ENCODE measurements at regions not wholly inside any gene's neighbourhood (a gene's known extent, or its start where the extent isn't known, plus 50 kb on each side); places are given as distances from the start of the nearest gene placed in this dataset.
A peak's percentile ranks its signal among the peaks of the same experiment; 100 is the strongest.

DNA sequence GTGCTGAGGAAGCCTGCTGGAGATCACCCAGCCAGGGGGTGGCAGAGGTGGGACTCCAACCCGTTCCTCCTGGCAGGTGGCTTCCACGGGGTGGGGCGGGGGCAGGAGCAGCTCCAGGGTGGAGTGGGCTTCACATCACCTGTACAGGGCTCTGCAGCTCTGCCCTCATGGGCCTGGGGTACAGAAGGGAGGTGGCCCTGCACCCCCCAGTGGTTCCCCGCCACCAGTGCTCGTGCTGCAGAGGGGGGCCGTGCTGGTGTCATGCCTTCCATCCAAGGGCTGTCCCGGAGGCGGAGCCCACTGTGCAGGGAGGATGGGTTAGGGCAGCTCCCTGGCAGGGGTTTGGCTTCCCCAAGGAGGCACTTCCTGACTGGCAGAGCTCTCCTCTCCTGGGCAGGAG, 76.4 kb upstream of the SHISAL1 start:
- Histone ChIP-seq H3K27ac (ENCODE audit: low read depth, low read length) (no peak overlapping the region), H3K4me1 (ENCODE audit: control insufficient read depth, insufficient read depth, low read length) (peaks cover 49% of the 10 kb centered on the region), H3K36me3 (ENCODE audit: control insufficient read depth, insufficient read depth, low read length) (no peaks in the 10 kb centered on the region), H3K4me3 (ENCODE audit: low read depth, low read length) (no peak overlapping the region), H3K27me3 (ENCODE audit: control insufficient read depth, insufficient read depth, low read length) (no peaks in the 10 kb centered on the region), H3K9me3 (ENCODE audit: control insufficient read depth, insufficient read depth, low read length) (no peaks in the 10 kb centered on the region)
- WGBS (ENCODE audit: insufficient coverage): 78% methylated on average over 8 of the region's 8 CpGs
- no peak for DNase-seq (ENCODE audit: low read depth in 4 of 6, low spot score in 6 of 6)

DNA sequence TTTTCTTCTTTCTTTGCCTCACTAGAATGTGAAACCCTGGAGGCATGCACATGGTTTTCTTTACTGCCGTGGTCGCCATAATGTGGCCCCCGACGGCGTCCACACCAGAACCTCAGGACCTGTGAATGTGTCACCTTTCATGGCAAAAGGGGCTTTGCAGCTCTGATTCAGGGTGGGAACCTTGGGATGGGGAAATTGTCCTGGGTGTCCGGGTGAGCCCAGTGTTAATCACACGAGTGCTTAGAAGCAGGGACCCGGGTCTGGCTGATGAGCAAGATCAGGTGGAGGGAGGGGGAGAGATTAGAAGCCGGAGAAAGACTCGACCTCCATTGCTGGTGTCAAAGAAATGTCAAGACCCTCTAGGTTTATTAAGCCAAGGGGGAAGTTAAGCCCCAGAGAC, 74.7 kb upstream of the SHISAL1 start:
- 69% methylated on average over 10 of the region's 10 CpGs for WGBS (ENCODE audit: insufficient coverage)
- H3K9me3 ChIP-seq (ENCODE audit: control insufficient read depth, insufficient read depth, low read length): no peaks in the 10 kb centered on the region

DNA sequence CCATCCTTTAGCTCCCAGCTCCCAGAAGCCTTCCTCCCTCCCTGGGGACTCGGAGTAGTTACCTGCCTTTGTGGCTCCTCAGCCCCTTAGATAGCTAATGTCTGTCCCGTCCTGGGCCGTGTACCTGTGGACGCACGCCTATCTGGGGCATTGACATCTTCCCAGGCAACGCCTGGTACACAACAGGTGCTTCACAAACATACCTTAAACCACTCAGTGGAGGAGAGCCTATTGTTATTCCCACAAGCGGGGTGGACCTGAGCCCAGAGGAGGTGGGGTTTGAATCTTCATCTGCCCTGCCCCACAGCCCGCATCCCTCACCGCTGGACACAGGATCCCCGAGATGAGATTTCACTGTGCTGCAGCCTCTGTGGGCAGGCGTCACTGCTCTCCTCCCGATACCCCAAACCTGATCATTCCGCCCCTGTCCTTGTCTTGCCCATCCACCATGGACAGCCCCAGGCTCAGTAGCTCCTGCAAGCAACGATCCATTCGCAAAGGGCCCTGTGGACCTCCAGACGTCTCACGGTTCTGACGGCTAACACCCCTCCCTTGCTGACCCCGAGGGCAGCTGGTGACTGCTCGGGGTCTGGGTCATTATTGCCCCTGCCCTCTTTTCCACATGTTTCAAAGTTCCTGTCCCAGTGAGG, 73.8 kb upstream of the SHISAL1 start:
- Histone ChIP-seq H3K9me3 (ENCODE audit: control insufficient read depth, insufficient read depth, low read length) (no peaks in the 10 kb centered on the region), H3K27me3 (ENCODE audit: control insufficient read depth, insufficient read depth, low read length) (peaks cover 13% of the 10 kb centered on the region), H3K4me3 (ENCODE audit: low read depth, low read length) (no peak overlapping the region), H3K36me3 (ENCODE audit: control insufficient read depth, insufficient read depth, low read length) (no peaks in the 10 kb centered on the region), H3K27ac (ENCODE audit: low read depth, low read length) (no peak overlapping the region), H3K4me1 (ENCODE audit: control insufficient read depth, insufficient read depth, low read length) (peaks cover 72% of the 10 kb centered on the region)
- DNase-seq (ENCODE audit: low read depth in 4 of 6, low spot score in 6 of 6): no peak
- 86% methylated on average over 18 of the region's 20 CpGs for WGBS (ENCODE audit: insufficient coverage)

More for the DNA sequence above, 74.7 kb upstream of the SHISAL1 start:
- Histone ChIP-seq H3K36me3 (ENCODE audit: control insufficient read depth, insufficient read depth, low read length) (no peaks in the 10 kb centered on the region), H3K4me3 (ENCODE audit: low read depth, low read length) (no peak overlapping the region), H3K27me3 (ENCODE audit: control insufficient read depth, insufficient read depth, low read length) (peaks cover 13% of the 10 kb centered on the region), H3K27ac (ENCODE audit: low read depth, low read length) (no peak overlapping the region), H3K4me1 (ENCODE audit: control insufficient read depth, insufficient read depth, low read length) (peaks cover 66% of the 10 kb centered on the region)
- DNase-seq (ENCODE audit: low read depth in 4 of 6, low spot score in 6 of 6): no peak

DNA sequence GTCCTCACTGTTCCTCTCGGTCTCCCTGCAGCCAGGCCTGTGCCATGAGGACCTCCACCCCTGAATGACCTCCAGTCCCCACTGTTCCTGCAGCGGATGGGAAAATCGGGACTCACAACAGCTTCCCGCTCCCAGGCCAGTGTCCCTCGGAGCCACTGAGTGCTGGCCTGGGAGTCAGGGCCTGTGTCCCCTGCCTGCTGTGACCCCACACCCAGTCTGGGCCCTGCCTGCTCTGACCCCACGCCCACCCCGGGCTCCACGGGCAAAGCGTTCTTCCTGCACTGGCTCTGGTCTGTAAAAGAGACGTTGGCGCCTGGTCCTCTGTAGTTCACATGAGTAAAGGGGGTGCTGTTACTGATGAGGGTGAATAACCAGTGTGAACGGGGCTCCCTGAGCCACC, 73.0 kb upstream of the SHISAL1 start:
- Histone ChIP-seq H3K27me3 (ENCODE audit: control insufficient read depth, insufficient read depth, low read length) (peaks cover 13% of the 10 kb centered on the region), H3K4me3 (ENCODE audit: low read depth, low read length) (no peak overlapping the region), H3K4me1 (ENCODE audit: control insufficient read depth, insufficient read depth, low read length) (peaks cover 72% of the 10 kb centered on the region), H3K36me3 (ENCODE audit: control insufficient read depth, insufficient read depth, low read length) (no peaks in the 10 kb centered on the region), H3K9me3 (ENCODE audit: control insufficient read depth, insufficient read depth, low read length) (no peaks in the 10 kb centered on the region), H3K27ac (ENCODE audit: low read depth, low read length) (no peak overlapping the region)
- 96% methylated on average over 9 of the region's 12 CpGs for WGBS (ENCODE audit: insufficient coverage)
- no peak for DNase-seq (ENCODE audit: low read depth in 4 of 6, low spot score in 6 of 6)

DNA sequence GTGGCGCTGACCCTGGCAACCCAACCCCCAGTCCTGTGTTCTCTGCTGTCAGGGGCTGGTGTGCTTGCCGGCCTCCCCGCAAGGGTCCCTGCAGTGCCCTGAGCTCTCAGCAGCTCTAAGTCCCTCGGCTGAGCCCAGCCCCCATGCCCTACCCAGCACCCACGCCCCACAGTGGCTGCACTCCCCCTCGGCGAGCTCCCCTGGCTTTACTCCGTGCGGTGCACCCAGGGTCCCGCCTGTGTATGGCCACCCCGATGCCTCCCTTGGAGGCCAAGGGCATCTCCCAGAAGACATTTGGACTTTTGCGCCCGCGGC, 72.5 kb upstream of the SHISAL1 start:
- Histone ChIP-seq H3K4me3 (ENCODE audit: low read depth, low read length) (no peak overlapping the region), H3K36me3 (ENCODE audit: control insufficient read depth, insufficient read depth, low read length) (no peaks in the 10 kb centered on the region), H3K27ac (ENCODE audit: low read depth, low read length) (no peak overlapping the region), H3K4me1 (ENCODE audit: control insufficient read depth, insufficient read depth, low read length) (peaks cover 72% of the 10 kb centered on the region), H3K27me3 (ENCODE audit: control insufficient read depth, insufficient read depth, low read length) (peaks cover 13% of the 10 kb centered on the region), H3K9me3 (ENCODE audit: control insufficient read depth, insufficient read depth, low read length) (no peaks in the 10 kb centered on the region)
- WGBS (ENCODE audit: insufficient coverage): 77% methylated on average over 9 of the region's 14 CpGs
- DNase-seq (ENCODE audit: low read depth in 4 of 6, low spot score in 6 of 6): no peak

DNA sequence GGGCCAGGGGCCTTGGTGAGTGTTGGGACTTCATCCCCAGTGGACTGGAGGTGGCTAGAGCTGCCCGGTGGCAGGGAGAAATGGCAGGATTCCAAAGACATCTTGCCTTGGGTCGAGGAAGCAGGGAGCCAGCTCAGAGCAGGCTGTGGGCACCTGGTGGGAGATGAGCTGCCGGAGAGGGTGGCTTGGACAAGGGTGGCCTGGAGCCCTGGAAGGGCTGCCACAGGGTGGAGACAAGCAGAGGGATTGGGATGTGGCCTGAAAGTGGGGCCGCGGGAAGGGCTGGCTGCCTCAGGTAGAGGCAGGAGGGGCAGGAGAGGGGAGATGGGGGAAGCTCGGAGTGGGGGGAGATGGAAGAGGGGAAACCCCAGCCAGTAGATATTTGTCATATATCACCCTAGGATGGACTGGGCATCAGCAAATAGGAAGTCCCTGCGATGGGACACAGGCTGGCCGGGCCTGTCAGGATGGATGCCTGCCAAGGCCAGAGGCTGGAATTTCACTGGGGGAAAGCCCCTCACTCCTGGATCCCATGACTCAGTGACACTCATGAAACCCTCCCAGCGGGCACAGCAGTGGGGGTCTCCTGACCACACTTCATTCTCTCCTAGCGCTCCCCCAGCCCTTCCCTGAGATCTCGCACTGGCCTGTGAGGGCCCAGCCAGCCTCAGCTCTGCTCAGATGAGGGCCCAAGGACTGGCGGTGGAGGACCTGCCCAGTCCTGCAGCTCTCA, 72.0 kb upstream of the SHISAL1 start:
- 76% methylated on average over 12 of the region's 12 CpGs for WGBS (ENCODE audit: insufficient coverage)
- Histone ChIP-seq H3K27me3 (ENCODE audit: control insufficient read depth, insufficient read depth, low read length) (peaks cover 13% of the 10 kb centered on the region), H3K27ac (ENCODE audit: low read depth, low read length) (no peak overlapping the region), H3K9me3 (ENCODE audit: control insufficient read depth, insufficient read depth, low read length) (no peaks in the 10 kb centered on the region), H3K36me3 (ENCODE audit: control insufficient read depth, insufficient read depth, low read length) (no peaks in the 10 kb centered on the region), H3K4me1 (ENCODE audit: control insufficient read depth, insufficient read depth, low read length) (peaks cover 75% of the 10 kb centered on the region), H3K4me3 (ENCODE audit: low read depth, low read length) (no peak overlapping the region)
- no peak for DNase-seq (ENCODE audit: low read depth in 4 of 6, low spot score in 6 of 6)

DNA sequence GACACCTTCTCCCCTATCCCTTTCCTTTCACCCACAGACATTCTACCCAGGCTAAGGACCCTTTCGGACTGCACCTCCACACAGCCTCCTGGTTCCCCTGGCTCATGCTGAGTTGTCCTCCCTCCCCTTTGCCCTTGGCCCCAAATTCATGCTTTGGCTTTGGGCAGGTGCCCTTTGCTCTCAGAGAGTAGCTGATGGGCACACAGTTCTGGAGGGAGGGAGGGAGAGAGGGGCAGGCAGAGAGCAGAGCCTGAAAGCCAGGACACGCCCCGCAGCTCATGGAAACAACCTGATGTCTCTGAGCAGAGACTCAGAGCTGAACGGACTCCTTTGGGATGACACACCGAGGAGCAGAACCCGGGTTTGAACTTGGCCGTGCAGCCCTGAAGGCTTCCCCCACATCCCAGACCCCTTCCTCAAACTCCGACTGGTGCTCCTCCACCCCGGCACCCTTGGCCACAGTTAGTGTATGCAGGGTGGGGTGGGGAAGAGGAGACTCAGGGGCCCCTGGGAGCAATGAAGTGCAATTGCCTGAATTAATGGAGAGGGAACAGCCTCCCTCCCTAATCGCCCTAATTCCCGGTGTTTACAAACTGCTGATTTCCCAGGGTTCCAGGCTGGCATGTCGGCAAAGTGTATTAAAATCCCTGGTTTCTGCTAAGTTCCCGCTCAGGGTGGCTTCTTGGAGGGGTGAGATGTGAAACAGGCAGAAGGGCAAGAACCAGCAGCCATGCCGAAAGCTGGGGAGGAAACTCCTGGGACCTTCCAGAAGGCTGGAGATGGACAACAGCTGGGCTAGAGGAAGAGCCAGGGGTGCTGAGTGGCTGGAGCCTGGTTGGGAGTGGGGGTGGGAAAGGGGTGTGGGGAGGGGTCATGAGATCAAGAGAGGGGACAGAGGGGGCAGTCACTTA, 71.2 kb upstream of the SHISAL1 start:
- no peaks in the 10 kb centered on the region for H3K9me3 ChIP-seq (ENCODE audit: control insufficient read depth, insufficient read depth, low read length)
- H3K4me1 ChIP-seq (ENCODE audit: control insufficient read depth, insufficient read depth, low read length): peaks cover 75% of the 10 kb centered on the region
- H3K27ac ChIP-seq (ENCODE audit: low read depth, low read length): no peak overlapping the region
- DNase-seq (ENCODE audit: low read depth in 4 of 6, low spot score in 6 of 6): peak in 1 of 6 donors; percentile 84
- H3K36me3 ChIP-seq (ENCODE audit: control insufficient read depth, insufficient read depth, low read length): no peaks in the 10 kb centered on the region
- no peak overlapping the region for H3K4me3 ChIP-seq (ENCODE audit: low read depth, low read length)
- WGBS (ENCODE audit: insufficient coverage): 72% methylated on average over 9 of the region's 14 CpGs
- peaks cover 13% of the 10 kb centered on the region for H3K27me3 ChIP-seq (ENCODE audit: control insufficient read depth, insufficient read depth, low read length)

DNA sequence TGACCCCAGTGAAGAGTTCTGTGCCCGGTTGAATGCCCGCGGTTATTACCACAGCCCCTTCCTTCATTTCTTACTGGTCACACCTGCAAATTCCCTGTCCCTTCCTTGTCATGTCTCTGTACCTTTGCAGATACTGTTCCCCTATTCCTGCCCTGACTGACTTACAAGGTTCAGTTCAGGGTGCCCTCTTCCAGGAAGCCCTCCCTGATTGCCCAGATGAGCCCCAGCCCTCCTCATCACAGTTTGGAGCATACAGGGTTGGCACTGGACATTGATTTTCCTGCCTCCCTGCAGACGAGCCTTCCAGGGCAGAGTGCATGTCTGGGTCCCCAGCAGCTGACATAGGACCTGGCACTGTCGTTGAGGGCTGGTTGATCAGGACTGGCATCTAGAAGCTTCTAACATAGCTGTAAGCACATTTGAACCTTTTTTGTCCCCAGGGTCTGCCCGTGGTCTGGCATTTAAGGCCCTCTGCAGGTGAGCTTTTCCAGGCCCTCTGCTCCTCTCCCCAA, 70.4 kb upstream of the SHISAL1 start:
- peaks cover 2% of the 10 kb centered on the region for H3K9me3 ChIP-seq (ENCODE audit: control insufficient read depth, insufficient read depth, low read length)
- WGBS (ENCODE audit: insufficient coverage): 65% methylated on average over 6 of the region's 6 CpGs
- H3K27ac ChIP-seq (ENCODE audit: low read depth, low read length): no peak overlapping the region
- H3K36me3 ChIP-seq (ENCODE audit: control insufficient read depth, insufficient read depth, low read length): no peaks in the 10 kb centered on the region
- peaks cover 13% of the 10 kb centered on the region for H3K27me3 ChIP-seq (ENCODE audit: control insufficient read depth, insufficient read depth, low read length)
- H3K4me1 ChIP-seq (ENCODE audit: control insufficient read depth, insufficient read depth, low read length): peaks cover 75% of the 10 kb centered on the region
- no peak for DNase-seq (ENCODE audit: low read depth in 4 of 6, low spot score in 6 of 6)
- H3K4me3 ChIP-seq (ENCODE audit: low read depth, low read length): no peak overlapping the region

DNA sequence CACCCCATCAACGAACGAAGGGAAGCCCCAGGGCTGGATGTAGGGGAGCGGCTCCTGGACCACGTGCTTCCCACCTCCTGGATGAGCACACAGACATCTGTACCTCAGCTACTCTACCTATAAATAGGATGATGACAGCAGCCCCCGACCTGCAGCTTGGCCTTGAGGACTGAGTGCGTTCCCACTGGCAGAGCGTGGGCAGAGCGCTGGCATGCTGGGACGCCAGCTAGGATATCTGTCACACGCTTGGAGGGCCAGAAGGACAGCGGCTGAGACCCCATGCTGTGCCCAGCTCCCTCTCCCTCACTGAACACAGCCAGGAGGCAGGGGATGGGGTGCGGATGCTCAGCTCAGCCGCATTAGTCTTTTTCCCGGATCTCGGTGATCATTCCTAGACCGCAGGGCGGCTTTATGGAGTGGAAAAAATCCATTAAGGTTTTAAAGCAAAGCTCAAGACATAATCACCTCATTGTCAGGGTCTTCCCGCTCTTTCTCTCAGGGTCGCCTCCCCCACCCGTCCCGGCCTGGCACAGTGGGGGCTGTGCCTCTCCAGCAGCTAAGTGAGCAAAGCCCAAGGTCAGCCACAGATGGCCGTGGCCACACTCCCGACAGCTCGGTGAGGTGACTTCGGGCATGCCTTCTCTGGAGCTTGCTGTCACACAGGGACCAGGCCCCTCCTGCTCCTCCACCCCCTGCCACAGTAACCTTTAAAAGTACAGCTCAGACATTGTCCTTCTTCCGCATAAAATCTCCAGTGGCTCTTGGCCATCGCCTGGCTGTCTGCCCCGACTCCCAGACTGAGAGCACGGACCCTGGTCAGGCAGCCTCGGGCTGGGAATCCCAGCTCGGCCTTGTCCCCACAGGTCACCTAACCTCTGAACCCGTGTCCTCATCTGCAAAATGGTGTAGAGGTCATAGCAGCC, 69.6 kb upstream of the SHISAL1 start:
- H3K27ac ChIP-seq (ENCODE audit: low read depth, low read length): no peak overlapping the region
- H3K4me3 ChIP-seq (ENCODE audit: low read depth, low read length): no peak overlapping the region
- DNase-seq (ENCODE audit: low read depth in 4 of 6, low spot score in 6 of 6): peak in 2 of 6 donors; percentile 63 to 89
- peaks cover 2% of the 10 kb centered on the region for H3K9me3 ChIP-seq (ENCODE audit: control insufficient read depth, insufficient read depth, low read length)
- peaks cover 71% of the 10 kb centered on the region for H3K4me1 ChIP-seq (ENCODE audit: control insufficient read depth, insufficient read depth, low read length)
- peaks cover 13% of the 10 kb centered on the region for H3K27me3 ChIP-seq (ENCODE audit: control insufficient read depth, insufficient read depth, low read length)
- WGBS (ENCODE audit: insufficient coverage): 21% methylated on average over 24 of the region's 32 CpGs
- H3K36me3 ChIP-seq (ENCODE audit: control insufficient read depth, insufficient read depth, low read length): no peaks in the 10 kb centered on the region
